ENCODE measurements at regions not wholly inside any gene's neighbourhood (a gene's known extent, or its start where the extent isn't known, plus 50 kb on each side); places are given as distances from the start of the nearest gene placed in this dataset.

DNA sequence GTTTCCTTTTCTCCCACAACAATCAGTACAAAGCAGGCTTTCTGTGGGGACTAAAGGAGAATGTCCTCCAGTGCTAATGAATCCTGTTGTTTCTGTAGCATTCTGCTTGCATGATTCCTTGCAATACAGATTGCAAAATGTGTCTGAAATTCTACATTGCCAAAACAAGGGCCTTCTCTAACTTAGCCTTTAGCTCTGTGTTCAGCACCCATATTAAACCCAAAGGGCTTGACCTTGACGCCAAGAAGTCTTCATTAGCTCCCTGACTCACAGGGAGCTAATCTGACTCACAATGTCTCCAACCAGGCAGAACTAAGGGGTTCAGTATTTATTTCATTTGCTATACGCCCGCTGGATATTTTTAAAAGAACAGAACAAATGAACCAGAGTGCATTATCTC is 241.4 kb upstream of the CLNK start:
- H3K14ac ChIP-seq (replicated peaks; ENCODE audit: low read depth, low read length) = no peak overlapping the region
- H4K91ac ChIP-seq (ENCODE audit: insufficient read depth, low read depth, low read length) = no peak overlapping the region
- H3K9ac ChIP-seq (ENCODE audit: low read depth, low read length) = no peak overlapping the region
- BruUV-seq (replicated peaks) = no TSS peak
- in situ Hi-C loops (cut with MboI; ENCODE audit: low sequenced_read_pairs) (no loop called here), dilution Hi-C loops (cut with HindIII; ENCODE audit: low sequenced_read_pairs, unreplicated experiment) (no loop called here), intact Hi-C loops (cut with micrococcal nuclease) (no loop called here)
- H2BK20ac ChIP-seq (ENCODE audit: low read depth, low read length) = no peak overlapping the region
- no peak overlapping the region for H3K56ac ChIP-seq (ENCODE audit: extremely low read depth, insufficient read depth, low read length)
- CTCF ChIA-PET = no interaction called here
- H3K9me3 ChIP-seq (ENCODE audit: control insufficient read depth, insufficient read depth, low read length) = no peaks in the 10 kb centered on the region
- H3K27ac ChIP-seq (ENCODE audit: insufficient read depth, low read length) = no peak overlapping the region
- no peak overlapping the region for H3K18ac ChIP-seq (ENCODE audit: low read depth, low read length)
- H3K36me3 ChIP-seq (ENCODE audit: control insufficient read depth, insufficient read depth, low read length) = no peaks in the 10 kb centered on the region
- no peak overlapping the region for H2BK15ac ChIP-seq (ENCODE audit: low read depth, low read length)
- no peaks in the 10 kb centered on the region for H3K27me3 ChIP-seq (ENCODE audit: control insufficient read depth, insufficient read depth, low read length)
- H2BK120ac ChIP-seq (ENCODE audit: low read depth, low read length) = no peak overlapping the region
- H3K4me1 ChIP-seq (ENCODE audit: control insufficient read depth, insufficient read depth, low read length) = no peaks in the 10 kb centered on the region
- no peak overlapping the region for H2BK5ac ChIP-seq (ENCODE audit: low read depth, low read length, poor library complexity, severe bottlenecking)
- ATAC-seq (ENCODE audit: low read depth) (no peak), DNase-seq (no peak)
- 67% methylated on average over 1 of the region's 3 CpGs; no CpG with 5 or more reads in 1 of the 2 experiments for WGBS, 2 experiments (ENCODE audit: extremely low coverage in 2 of 2, insufficient read length in 1 of 2)
- no peaks in the 10 kb centered on the region for H3K9me1 ChIP-seq (ENCODE audit: insufficient read depth, low read length)
- no peak overlapping the region for H3K4me2 ChIP-seq (ENCODE audit: low read depth, low read length)
- no peak overlapping the region for H3K4ac ChIP-seq (ENCODE audit: low read depth, low read length)
- no peak overlapping the region for H4K8ac ChIP-seq (ENCODE audit: low read depth in 2 of 2, low read length in 2 of 2)
- no peaks in the 10 kb centered on the region for H3K79me1 ChIP-seq (ENCODE audit: low read depth in 1 of 2, low read length in 2 of 2)
- no peak overlapping the region for H3K23ac ChIP-seq (ENCODE audit: low read depth, low read length)
- no peak overlapping the region for H2AK5ac ChIP-seq (ENCODE audit: low read depth, low read length)
- TF ChIP-seq BHLHE40 (IDR thresholded peaks at IDR 0.05; ENCODE audit: low read depth, low read length) = no peak
- TF ChIP-seq POLR2A (IDR thresholded peaks at IDR 0.05; ENCODE audit: low read depth, low read length) = no peak
- no peak for TF ChIP-seq MAZ (IDR thresholded peaks at IDR 0.05; ENCODE audit: borderline replicate concordance, low read depth, low read length)
- no peak overlapping the region for H4K5ac ChIP-seq (ENCODE audit: low read depth, low read length)
- H2AFZ ChIP-seq (replicated peaks; ENCODE audit: low read length, poor library complexity) = no peak overlapping the region
- POLR2A ChIA-PET (ENCODE audit: unreplicated experiment) = no interaction called here
- H2AK9ac ChIP-seq (replicated peaks; ENCODE audit: low read depth, low read length, poor library complexity) = no peak overlapping the region
- H3K4me3 ChIP-seq (ENCODE audit: insufficient read depth, low read depth, low read length) = no peak overlapping the region
- H4K20me1 ChIP-seq (ENCODE audit: insufficient read depth, low read length) = no peaks in the 10 kb centered on the region

All from IMR-90 (cell line).